Left kidney (tissue), 1 donor: ENCODE measurements at regions not wholly inside any gene's neighbourhood (a gene's known extent, or its start where the extent isn't known, plus 50 kb on each side); places are given as distances from the start of the nearest gene placed in this dataset.
A peak's percentile ranks its signal among the peaks of the same experiment; 100 is the strongest.

Experiments
- DNase-seq: peaks from one replicate; pipeline ENCODE4 v3.0.0-alpha.2; 2013

GRCh38 chr22:23409976-23410375 is 170.1 kb downstream of the IGLL1 start:
- DNase-seq: no peak

GRCh38 chr22:23408321-23408720 is 171.8 kb downstream of the IGLL1 start:
- no peak for DNase-seq

GRCh38 chr22:23405366-23405851 is 174.7 kb downstream of the IGLL1 start:
- no peak for DNase-seq

GRCh38 chr22:23404689-23405365 is 175.3 kb downstream of the IGLL1 start:
- peak; percentile 74 for DNase-seq

- no peak for DNase-seq
Measured at GRCh38 chr22:23403720-23404688, 176.1 kb downstream of the IGLL1 start.

GRCh38 chr22:23403152-23403719 is 176.9 kb downstream of the IGLL1 start:
- DNase-seq: no peak

- DNase-seq: peak; percentile 76
Measured at GRCh38 chr22:23402275-23403151, 177.6 kb downstream of the IGLL1 start.

GRCh38 chr22:23401910-23402274 is 178.2 kb downstream of the IGLL1 start:
- DNase-seq: no peak

- DNase-seq: no peak
Measured at GRCh38 chr22:23401111-23401909, 178.8 kb downstream of the IGLL1 start.

- no peak for DNase-seq
Measured at GRCh38 chr22:23400286-23400981, 179.7 kb downstream of the IGLL1 start.

- no peak for DNase-seq
Measured at GRCh38 chr22:23399367-23400285, 180.5 kb downstream of the IGLL1 start.

GRCh38 chr22:23398701-23399366 is 181.3 kb downstream of the IGLL1 start:
- DNase-seq: no peak

- DNase-seq: no peak
Measured at GRCh38 chr22:23397613-23398567, 182.2 kb downstream of the IGLL1 start.

GRCh38 chr22:23397008-23397612 is 183.0 kb downstream of the IGLL1 start:
- DNase-seq: no peak

GRCh38 chr22:23396362-23397007 is 183.6 kb downstream of the IGLL1 start:
- DNase-seq: no peak
